ENCODE measurements at regions not wholly inside any gene's neighbourhood (a gene's known extent, or its start where the extent isn't known, plus 50 kb on each side); places are given as distances from the start of the nearest gene placed in this dataset.

- TF ChIP-seq CTCF (IDR thresholded peaks at IDR 0.05) (no peak), POLR2A (IDR thresholded peaks at IDR 0.05) (no peak), EP300 (IDR thresholded peaks at IDR 0.05) (no peak), POLR2AphosphoS5 (IDR thresholded peaks at IDR 0.05) (no peak)
Measured at GRCh38 chr2:128521482-128521881, 202.8 kb upstream of the HS6ST1 start.

All from gastroesophageal sphincter (tissue), 3 donors.